ENCODE measurements at regions not wholly inside any gene's neighbourhood (a gene's known extent, or its start where the extent isn't known, plus 50 kb on each side); places are given as distances from the start of the nearest gene placed in this dataset.

- TF ChIP-seq, protein P1, sequence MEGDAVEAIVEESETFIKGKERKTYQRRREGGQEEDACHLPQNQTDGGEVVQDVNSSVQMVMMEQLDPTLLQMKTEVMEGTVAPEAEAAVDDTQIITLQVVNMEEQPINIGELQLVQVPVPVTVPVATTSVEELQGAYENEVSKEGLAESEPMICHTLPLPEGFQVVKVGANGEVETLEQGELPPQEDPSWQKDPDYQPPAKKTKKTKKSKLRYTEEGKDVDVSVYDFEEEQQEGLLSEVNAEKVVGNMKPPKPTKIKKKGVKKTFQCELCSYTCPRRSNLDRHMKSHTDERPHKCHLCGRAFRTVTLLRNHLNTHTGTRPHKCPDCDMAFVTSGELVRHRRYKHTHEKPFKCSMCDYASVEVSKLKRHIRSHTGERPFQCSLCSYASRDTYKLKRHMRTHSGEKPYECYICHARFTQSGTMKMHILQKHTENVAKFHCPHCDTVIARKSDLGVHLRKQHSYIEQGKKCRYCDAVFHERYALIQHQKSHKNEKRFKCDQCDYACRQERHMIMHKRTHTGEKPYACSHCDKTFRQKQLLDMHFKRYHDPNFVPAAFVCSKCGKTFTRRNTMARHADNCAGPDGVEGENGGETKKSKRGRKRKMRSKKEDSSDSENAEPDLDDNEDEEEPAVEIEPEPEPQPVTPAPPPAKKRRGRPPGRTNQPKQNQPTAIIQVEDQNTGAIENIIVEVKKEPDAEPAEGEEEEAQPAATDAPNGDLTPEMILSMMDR (IDR thresholded peaks at IDR 0.05): no peak
Measured at GRCh38 chr13:39200249-39200910, 162.1 kb downstream of the NHLRC3 start.

DNA sequence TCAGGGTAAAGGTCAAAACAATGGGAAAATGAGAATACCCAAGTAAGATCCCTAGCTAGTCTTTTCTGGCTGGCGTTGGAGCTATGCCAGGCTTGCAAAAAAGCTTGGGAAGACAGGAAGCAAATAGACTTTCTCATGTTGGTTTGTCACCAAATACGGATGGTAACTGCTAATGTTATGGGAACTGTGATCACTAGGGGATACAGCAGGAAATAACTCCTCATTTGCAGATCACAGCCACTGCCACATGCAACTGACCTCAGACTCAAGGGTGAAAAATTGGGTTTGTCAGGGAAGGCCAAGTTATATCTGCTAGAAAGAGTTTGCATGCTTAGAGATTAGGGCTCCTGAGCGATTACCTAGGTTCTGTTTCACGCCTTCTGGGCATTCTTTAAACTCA is 162.9 kb downstream of the NHLRC3 start:
- TF ChIP-seq, protein P1 (IDR thresholded peaks at IDR 0.05): no peak

GRCh38 chr13:39202746-39203145 is 164.5 kb downstream of the NHLRC3 start:
- TF ChIP-seq, protein P1 (IDR thresholded peaks at IDR 0.05): no peak

GRCh38 chr13:39208636-39209035 is 170.4 kb downstream of the NHLRC3 start:
- TF ChIP-seq, protein P1 (IDR thresholded peaks at IDR 0.05): no peak

DNA sequence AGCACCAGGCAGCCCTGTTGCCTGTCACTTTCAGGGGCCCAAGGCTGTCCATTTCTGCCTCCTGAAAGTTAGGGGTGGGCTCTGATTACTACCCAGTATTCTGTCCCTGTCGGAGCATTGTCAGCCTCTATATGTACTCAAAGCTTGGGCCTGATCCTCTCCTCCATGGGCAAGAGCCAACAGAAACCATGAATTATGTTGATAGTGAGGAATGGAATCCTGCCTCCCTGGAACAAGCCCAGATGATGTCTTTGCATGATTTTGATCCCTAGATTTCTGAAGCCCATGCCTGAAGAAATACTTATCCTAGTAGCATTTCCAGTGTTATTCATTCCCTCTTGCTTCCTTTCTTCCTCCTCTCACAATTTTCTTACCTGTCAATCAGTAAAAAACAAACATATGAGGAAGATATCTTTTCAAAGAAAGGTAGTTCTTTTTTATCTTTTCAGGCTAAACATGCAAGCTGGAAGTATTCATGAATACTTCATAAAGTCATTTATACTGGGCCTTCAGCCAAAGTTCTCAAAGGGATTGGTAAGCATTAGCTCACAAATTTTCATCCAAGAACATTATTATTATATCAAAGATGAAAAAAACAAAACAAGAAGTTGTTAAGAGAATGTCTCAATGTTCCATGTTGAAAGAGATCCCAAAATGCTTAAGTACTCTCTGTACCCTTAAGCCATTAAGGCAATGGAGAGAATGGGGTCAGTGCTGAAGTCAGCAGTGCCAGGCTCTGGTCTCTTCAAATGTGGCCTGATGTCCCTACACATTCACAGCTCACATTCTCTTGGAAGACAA is 171.7 kb downstream of the NHLRC3 start:
- TF ChIP-seq, protein P1 (IDR thresholded peaks at IDR 0.05): no peak

DNA sequence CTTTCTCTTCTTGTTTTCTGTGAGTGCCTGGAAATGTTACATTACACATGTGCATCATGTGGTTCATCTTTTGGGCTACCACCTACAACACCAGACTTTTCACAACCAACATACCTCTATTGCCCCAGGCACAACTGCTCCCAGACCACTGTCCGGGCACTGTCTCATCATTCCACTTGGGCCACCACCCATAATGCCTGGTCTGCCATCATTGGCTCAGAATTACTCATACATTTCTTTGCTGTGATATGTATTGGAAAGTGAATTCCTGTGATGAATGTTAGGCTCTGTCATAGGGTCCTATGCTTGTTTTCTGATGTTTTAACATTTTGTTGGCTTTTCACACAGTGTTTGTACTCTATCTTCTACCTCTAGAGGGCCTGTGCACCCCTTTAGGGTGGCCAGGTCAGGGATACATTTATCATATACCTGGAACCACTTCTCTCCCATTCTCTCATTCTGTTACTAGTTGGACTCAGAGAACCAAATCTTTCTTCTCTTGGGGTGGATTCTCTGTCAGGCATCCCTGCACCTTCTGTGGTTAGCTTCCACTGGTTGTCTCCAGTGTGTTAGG is 172.8 kb downstream of the NHLRC3 start:
- TF ChIP-seq, protein P1 (IDR thresholded peaks at IDR 0.05): no peak

DNA sequence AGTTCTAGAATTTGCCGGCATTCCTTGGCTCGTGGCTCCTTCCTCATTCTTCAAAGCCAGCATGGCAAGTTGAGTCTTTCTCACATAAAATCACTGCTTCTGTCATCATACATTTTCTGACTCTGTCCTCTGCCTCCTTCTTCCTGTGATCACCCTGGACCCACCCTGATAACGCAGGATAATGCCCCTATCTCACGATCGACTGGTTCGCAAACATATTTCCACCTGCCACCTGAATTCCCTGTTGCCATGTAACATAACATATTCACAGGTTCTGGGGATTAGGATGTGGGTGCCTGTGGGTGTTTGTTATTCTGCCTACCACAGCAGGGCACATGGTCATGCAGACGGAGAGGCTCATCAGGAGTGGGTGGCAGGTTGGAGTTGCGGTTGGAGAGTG is 177.7 kb downstream of the NHLRC3 start:
- TF ChIP-seq, protein P1 (IDR thresholded peaks at IDR 0.05): no peak

All from LNCAP (cell line).